GM21786 (cell line): ENCODE measurements at regions not wholly inside any gene's neighbourhood (a gene's known extent, or its start where the extent isn't known, plus 50 kb on each side); places are given as distances from the start of the nearest gene placed in this dataset.
"Not testable (repeated sequence)": the region's sequence is repeated elsewhere in the genome, so short reads cannot be mapped to it uniquely, and the experiment has no call there.

ENCODE experiments used
- ATAC-seq: cut with Tn5 transposase; IDR thresholded peaks from one replicate; pipeline ENCODE4 v1.9.1; 2021; ENCODE audit not compliant: unreplicated experiment

- no peak for ATAC-seq
These were observed 175.6 kb upstream of the FAR2 start for GRCh38 chr12:28973491-28973890.

GRCh38 chr12:28974166-28974565, 174.9 kb upstream of the FAR2 start:
- ATAC-seq, result no peak

DNA sequence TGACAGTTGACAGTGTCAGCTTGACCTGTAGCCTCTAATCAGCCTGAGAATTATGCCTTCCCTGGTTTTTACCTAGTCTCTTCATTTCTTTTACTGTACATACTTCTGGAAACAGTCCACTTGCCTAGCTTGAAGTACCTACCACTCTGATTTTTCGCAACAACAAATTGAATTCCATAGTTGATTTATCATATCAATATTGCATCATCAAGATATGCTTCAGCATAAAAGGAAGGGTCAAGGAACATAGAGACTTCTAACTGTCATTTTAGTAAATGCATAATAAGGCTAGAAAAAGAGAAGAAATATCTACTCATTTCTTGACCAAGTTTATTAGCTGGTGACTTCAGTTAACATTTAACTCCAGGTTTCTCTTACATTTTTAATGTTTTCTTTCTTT, 174.2 kb upstream of the FAR2 start:
- ATAC-seq, result no peak

DNA sequence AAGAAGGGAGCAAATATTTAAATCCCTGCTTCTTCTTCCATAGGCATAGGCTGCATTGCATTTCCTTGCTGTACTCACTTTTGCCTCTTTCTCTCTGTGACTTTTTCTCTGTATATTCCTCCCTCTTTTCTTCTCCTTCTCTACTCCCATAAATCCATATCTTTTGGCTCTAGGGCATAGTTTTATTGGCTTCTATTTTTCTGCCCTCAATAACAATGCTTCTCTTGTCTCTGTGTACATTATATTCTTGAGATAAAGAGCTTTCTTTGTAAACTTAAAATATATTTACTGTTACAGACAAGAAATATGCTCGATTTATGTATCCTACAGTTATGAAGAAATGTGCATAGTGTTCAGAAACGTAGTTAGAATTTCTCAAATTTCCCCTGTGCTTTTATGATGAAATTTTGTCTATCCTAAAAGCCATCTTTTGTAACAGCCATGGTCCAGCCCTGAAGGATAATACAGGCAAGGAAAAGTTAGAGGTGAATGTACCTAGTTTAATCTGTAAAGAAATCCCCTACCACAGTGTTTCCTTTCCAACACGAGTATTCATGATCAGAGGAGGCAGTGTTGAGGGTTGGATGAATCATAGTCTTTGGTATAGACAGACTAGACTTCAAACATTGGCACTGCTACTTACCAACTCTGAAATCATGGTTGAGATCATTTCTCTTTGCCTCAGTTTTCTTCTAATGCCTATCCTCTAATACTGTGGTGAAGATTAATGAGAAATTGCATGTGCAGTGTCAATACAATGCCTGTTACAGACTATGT, 173.3 kb upstream of the FAR2 start:
- no peak for ATAC-seq

- ATAC-seq, result no peak
These were observed 168.6 kb upstream of the FAR2 start for GRCh38 chr12:28980436-28980835.

DNA sequence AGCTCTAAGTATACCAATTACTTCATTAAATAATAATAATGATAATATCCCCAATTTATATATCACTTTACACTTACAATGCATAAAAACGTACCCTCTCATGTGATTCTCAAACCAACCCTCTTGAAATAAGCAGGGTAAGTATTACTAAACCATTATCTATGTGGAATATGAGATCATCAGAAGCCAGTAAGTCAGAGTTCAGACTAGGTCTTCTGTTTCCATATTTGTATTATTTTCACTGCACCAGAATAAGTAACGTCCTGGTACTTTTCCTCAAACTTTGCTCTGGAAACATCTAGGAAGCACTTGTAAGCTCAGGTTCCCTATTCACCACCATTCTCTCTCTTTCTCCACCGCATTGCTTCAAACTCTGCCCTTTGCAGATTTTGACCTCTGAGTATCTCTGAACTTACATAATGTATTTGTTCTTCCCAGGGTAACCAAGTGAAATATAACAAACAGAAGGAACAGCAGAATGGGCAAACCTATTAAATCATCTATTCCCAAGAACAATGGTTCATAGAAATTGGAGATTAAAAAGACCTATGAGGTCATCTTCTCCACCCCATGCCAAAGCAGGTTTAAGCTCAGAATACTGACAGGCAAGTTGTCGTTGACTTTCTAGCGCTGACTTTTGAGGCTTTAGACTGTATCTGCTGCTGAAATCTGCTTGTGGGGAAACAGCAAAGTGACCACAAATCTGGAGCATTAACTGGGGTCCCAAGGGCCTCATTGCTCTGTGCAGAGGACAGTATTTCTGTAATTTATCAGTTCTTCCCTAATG, 161.3 kb upstream of the FAR2 start:
- no peak for ATAC-seq

DNA sequence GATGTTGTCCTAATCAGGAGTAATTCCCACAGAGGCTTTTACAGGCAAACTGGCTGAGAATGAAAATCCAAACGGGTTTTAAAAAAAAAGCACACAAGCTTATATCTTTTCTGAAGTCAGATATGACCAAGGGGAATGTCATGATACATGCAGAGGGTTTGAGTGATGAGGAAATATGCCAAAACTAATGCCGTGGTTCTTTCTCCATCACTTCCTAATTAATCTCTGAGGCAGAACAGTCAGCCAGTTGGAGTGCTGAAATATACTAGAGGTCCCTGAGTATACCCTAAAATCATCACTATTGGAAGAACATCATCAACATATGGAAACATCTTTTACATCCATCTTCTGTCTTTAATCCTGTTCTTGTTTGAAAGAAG, 160.8 kb upstream of the FAR2 start:
- ATAC-seq, result no peak

GRCh38 chr12:28991626-28992025, 157.5 kb upstream of the FAR2 start:
- no peak for ATAC-seq

GRCh38 chr12:28993720-28994119, 155.4 kb upstream of the FAR2 start:
- no peak for ATAC-seq

GRCh38 chr12:28994179-28994715, 154.8 kb upstream of the FAR2 start:
- ATAC-seq, result no peak

- ATAC-seq, result no peak
These were observed 152.4 kb upstream of the FAR2 start for GRCh38 chr12:28996688-28997087.

- no peak for ATAC-seq
These were observed 150.4 kb upstream of the FAR2 start for GRCh38 chr12:28998662-28999120.

DNA sequence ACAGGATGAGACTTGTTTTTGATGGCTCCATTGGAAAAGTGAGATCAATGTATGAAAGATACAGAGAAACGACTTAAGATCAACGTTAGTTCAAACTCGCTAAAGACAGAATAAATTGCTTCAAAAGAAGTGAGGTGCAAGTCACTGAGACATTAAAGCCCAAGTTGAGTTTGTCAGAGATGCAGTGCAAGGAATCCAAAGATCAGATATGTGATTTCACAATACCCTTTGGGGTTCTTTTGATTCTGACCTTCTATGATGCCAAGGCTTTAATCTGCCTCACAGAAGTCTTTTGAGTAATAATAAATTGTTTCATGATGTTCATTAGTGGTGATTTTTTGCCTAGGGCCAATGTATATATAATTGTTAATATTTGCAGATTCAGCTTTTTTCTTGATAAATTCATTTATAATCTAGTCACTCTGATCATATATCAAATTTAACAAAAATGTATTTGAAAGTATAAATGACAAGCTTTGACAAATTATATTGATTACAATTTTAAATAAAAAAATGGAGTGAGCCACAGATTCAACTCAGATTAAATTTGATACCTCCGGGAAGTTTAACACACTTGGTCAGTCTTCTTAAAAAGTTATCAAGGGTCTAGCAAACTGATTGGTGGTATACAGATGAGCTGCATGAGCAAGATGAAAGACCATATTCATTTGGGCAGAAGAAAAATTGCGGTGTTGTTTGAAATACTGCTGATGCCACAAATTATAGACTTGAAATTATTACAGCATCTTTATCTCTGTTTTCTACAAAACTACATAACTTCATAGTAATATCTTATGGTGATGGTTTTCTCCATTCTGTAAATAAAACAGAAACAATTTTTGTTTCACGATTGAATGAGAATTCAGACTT, 144.8 kb upstream of the FAR2 start:
- ATAC-seq, result no peak

DNA sequence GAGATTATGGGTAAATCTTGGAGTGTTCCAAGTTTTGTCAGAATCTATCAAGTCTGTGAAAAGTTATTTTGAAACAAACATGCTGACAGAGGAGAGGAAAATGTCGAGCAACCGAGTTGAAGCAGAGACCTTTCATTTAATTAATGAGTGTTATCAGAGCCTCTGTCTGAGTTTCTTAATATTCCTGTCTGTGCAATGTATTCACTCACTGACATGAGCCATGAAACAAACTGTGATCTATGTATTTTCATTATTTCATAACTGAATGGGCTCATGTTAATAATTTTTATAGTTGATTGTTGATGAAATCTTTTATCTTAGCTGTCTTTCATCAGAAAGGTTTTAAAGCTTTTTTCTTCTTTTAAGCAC, 144.2 kb upstream of the FAR2 start:
- ATAC-seq, result no peak

GRCh38 chr12:29008786-29009185, 140.3 kb upstream of the FAR2 start:
- ATAC-seq, result no peak

DNA sequence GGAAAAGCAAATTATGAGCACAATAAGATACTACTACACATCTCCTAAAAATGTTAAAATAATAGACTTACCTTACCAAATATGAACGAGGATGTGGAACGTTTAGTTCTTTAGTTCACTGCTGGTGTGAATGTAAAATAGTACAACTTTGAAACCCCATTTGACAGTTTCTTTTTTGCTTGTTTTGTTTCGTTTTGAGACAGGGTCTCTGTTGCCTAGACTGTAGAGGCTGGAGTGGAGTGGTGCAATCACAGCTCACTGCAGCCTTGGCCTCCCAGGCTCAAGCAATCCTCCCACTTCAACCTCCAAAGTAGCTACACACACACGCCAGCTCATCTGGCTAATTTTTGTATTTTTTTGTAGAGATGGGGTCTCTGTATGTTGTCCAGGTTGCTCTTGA, 136.4 kb upstream of the FAR2 start:
- no peak for ATAC-seq

DNA sequence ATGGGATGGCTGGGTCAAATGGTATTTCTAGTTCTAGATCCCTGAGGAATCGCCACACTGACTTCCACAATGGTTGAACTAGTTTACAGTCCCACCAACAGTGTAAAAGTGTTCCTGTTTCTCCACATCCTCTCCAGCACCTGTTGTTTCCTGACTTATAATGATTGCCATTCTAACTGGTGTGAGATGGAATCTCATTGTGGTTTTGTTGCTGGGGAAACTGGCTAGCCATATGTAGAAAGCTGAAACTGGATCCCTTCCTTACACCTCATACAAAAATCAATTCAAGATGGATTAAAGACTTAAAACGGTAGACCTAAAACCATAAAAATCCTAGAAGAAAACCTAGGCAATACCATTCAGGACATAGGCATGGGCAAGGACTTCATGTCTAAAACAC, 131.5 kb upstream of the FAR2 start:
- ATAC-seq, result not testable (repeated sequence)

DNA sequence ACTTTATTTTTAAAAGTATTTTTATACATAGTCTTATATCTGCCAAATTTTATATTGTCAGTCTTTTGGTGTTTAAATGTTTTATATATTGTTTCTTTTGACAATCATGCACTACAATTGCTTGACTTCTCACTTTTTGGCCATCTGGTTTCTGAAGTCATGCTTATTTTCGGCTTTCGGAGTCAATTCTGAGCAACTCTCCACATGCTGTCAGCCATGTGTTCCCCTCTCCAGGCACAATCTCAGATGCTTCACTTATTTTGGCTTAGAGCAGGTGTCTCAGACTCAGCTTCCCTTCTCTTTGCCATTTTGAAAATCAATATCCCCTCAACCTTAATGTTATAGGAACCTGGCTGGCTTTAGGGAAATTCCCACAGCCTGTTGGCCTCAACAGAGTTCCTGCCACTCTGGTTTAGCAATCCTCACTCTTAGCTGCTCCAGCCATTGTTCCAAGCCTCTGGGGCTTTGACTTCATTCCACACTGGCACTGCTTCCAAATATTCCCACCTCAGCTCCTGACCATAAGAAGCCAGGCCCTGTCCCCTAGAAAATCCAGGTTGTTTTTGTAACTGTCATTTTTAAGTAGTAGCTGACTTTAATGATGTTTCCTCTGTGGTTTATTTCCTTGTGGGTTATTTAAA, 125.5 kb upstream of the FAR2 start:
- no peak for ATAC-seq

DNA sequence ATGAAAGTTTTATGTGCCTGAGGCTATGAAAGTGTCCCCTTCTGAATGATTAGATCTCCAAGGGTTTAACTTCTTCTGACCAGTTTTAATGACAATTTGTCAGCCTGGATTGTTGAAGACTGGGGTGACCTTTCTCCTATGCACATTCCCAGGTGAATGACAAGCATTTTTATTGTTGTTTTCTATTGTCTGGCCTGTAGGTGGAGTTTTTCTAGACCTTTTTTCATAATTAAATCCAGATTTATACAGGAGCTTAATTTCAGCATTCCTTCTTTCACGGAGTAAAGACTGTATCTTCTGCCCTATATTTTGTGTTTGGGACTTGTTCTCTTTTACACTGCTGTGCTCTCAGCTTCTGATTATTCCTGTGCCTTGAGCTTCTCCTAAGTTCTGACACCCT, 125.0 kb upstream of the FAR2 start:
- ATAC-seq, result no peak

GRCh38 chr12:29025937-29026336, 123.1 kb upstream of the FAR2 start:
- no peak for ATAC-seq

DNA sequence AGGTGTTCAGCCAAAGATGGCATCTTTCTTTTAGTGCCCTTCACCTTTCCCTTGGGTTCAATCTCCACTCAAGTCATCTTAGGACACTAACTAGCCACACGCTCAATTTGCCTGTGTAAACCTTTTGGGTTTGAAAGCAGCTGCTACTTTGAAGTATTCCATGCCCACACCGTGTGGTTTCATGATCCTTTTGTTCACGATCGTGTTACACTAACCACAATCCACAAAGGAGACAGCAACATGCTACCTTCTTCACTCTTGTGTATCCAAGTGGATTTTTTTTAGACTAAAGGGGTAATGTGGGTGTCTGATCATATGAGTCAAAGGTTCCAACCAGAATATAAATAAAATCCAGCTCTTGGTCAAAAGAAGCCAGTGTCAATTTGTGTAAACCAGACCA, 122.7 kb upstream of the FAR2 start:
- no peak for ATAC-seq
